Fibroblast of lung (primary cell): ENCODE measurements at regions not wholly inside any gene's neighbourhood (a gene's known extent, or its start where the extent isn't known, plus 50 kb on each side); places are given as distances from the start of the nearest gene placed in this dataset.

Source experiments
- CTCF ChIP-seq, 2 donors: IDR thresholded peaks in 1 of 2; conservative IDR thresholded peaks in 1 of 2; 1 replicate in 1 of 2; 2 replicates in 1 of 2; pipeline ENCODE4 v1.5.1; 2011 to 2012; ENCODE audit warnings: low read length in 2 of 2, control low read depth in 1 of 2, inconsistent platforms in 1 of 2, low read depth in 1 of 2, mild to moderate bottlenecking in 1 of 2
- EZH2 ChIP-seq: IDR thresholded peaks from 2 replicates; pipeline ENCODE4 v1.5.1; 2012; ENCODE audit warnings: low read length, control low read depth, mild to moderate bottlenecking; ENCODE audit errors: missing control alignments

- no peak for TF ChIP-seq EZH2
- TF ChIP-seq CTCF (conservative IDR thresholded peaks at IDR 0.05 in 1 of 2, IDR thresholded peaks at IDR 0.05 in 1 of 2; ENCODE audit: low read depth in 1 of 2, low read length in 2 of 2), result no peak
Observed at GRCh38 chr13:65912516-65912915, 1317.6 kb downstream of the PCDH9 start.
